GM18505 (cell line): ENCODE measurements at regions not wholly inside any gene's neighbourhood (a gene's known extent, or its start where the extent isn't known, plus 50 kb on each side); places are given as distances from the start of the nearest gene placed in this dataset.

ENCODE experiments used
- ATAC-seq: cut with Tn5 transposase; IDR thresholded peaks from one replicate; pipeline ENCODE4 v1.9.1; 2021; ENCODE audit not compliant: unreplicated experiment
- POLR2A ChIP-seq: IDR thresholded peaks from 4 replicates; pipeline ENCODE4 v1.6.1; 2011; ENCODE audit warnings: borderline replicate concordance; ENCODE audit not compliant: insufficient read depth, insufficient read length; ENCODE audit errors: extremely low read depth

DNA sequence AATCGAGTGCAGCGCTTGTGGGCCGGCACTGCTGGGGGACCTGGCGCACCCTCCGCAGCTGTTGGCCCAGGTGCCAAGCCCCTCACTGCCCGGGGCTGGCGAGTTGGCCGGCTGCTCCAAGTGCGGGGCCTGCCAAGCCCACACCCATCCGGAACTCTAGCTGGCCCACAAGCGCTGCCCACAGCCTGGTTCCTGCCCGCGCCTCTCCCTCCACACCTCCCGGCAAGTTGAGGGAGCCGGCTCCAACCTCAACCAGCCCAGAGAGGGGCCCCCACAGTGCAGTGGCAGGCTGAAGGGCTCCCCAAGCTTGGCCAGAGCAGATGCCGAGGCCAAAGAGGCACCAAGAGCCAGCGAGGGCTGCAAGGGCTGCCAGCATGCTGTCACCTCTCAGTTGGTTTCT is 73.4 kb downstream of the PLXNA1 start:
- no peak for ATAC-seq
- TF ChIP-seq POLR2A, result no peak

DNA sequence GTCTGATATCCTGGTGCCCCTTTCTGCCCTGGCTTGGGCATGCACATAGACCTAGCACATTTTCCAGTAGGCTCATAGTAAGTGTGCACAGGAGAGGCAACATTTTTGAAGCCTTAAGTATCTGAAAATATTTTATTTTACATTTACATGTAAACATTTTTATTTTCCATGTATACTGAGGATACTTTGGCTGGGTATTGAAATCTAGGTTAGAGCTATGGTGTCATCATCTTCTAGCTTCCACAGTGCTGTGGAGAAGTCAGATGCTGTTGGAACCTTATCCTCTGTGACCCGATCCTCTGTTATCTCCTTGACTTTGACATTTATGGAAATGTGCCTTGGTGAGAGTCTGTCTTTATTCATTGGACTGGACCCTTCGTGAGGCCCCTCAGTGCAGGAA is 74.1 kb downstream of the PLXNA1 start:
- no peak for ATAC-seq
- TF ChIP-seq POLR2A, result no peak

DNA sequence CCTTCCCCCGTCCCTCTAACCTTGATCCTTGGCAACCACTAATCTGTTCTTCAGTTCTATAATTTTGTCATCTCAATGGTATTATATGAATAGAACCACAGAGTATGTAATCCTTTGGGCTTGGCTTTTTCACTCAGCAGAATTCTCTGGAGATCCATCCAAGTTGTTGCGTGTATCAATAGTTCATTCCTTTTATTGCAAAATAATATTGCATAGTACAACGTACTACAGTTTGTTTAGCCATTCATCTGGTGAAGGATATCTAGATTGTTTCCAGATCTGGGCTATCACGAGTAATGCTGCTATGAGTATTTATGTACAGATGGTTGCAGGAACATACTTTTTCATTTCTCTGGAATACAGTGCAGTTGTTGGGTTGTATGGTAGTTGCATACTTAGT is 76.2 kb downstream of the PLXNA1 start:
- no peak for TF ChIP-seq POLR2A
- no peak for ATAC-seq

DNA sequence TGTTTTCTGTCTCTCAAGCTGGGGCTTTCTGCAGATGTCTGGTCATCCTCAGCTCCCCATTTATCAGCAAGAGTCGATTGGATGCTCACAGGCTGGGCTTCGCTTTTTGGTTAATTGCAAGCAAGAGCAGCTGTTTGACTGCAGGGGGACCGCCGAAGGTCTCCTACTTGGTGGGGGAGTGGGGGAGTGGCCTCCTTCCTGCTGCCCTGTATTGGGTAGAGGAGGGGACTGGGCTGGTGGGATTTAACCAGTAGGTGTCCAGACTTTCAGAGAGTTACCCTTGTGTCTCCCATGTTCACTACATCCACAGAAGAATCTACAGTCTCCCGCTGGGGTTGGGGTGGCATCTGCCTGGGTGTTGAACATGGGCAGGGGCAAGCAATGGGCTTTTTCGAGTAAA is 78.7 kb downstream of the PLXNA1 start:
- ATAC-seq, result no peak
- no peak for TF ChIP-seq POLR2A

DNA sequence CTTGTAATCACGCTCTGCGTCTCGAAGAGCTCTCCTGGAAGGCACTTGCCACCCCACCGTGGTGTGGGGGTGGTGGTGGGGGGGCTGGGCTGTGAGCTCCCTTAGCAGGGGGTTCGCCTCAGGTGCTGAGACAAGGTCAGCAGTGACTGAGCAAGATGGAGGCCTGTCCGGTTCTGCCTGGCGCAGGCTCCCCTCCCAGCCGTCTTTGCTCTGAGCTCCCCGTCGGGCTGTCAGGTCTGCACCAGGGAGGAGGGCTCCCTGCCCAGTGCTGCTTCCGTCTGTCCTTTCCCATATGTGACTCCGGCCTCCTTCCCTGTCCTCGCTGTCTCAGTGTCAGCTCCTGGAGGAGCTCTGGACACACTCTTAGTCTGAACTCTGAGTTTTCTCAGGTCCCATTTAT is 80.0 kb downstream of the PLXNA1 start:
- TF ChIP-seq POLR2A, result no peak
- no peak for ATAC-seq

DNA sequence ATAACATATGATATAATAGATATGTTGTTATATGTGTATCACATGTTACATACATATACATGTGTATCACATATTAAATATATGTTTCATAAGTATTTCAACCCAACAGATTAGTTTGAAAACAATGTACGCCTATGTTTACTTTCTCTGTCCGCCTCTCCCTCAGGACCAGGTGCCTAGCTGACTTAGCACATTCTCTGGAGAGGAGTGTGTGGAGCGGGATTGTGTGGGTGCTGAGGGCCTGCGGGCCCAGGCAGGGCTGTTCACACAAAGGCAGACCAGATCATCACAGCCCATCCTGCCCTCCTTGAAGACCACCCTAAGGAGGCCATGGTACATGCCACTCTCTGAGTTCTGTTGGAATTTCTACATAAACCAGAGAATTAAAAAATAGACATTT is 81.0 kb downstream of the PLXNA1 start:
- no peak for TF ChIP-seq POLR2A
- ATAC-seq, result no peak

DNA sequence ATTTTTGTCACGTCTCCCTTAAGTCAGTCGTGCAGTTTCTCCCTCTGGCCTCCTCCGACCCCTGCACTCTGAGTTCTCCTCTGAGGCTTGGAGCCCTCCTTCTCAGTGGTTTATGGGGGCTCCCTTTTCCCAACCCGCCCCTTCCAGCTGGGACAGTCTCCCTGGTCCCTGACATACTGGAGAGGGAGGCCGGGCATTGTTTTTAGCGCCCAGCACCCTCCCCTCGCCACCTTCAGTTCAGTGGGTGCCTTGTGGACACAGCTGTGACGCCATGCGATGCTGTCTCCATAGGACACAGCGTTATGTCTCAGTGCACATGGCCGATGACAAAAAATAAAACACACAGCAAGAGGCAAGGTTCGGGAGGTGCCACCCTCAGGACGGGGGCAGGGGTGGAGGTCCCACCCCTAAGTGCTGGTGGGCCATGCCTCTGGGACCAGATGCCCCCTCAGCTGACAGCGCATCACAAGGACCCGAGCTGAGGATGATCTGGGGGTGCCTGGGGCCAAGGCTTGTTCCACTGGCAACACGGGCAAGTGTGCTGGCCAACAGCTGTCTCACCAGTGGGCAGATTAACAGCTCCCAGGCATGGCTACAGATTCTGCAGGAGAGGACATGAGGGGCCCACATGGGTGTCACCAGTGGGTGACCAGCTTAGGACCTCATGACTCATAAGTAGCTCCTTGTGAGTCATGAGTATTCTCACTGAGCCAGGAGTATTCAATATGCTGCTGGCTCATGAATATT is 81.6 kb downstream of the PLXNA1 start:
- TF ChIP-seq POLR2A, result no peak
- ATAC-seq, result no peak

DNA sequence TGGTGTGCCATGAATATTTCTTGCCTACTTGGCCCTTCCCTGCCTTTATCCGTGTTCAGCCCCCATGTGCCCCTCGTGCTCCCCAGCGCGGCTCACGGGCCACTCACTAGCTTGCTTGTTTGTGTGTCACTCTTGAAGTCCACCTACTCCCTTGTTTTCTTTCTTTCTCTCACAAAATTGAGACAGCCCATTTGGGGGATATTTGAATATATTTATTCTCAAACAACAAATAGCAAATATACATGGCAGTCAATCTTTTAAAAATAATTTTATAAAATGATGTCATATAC is 82.2 kb downstream of the PLXNA1 start:
- ATAC-seq, result no peak
- no peak for TF ChIP-seq POLR2A

DNA sequence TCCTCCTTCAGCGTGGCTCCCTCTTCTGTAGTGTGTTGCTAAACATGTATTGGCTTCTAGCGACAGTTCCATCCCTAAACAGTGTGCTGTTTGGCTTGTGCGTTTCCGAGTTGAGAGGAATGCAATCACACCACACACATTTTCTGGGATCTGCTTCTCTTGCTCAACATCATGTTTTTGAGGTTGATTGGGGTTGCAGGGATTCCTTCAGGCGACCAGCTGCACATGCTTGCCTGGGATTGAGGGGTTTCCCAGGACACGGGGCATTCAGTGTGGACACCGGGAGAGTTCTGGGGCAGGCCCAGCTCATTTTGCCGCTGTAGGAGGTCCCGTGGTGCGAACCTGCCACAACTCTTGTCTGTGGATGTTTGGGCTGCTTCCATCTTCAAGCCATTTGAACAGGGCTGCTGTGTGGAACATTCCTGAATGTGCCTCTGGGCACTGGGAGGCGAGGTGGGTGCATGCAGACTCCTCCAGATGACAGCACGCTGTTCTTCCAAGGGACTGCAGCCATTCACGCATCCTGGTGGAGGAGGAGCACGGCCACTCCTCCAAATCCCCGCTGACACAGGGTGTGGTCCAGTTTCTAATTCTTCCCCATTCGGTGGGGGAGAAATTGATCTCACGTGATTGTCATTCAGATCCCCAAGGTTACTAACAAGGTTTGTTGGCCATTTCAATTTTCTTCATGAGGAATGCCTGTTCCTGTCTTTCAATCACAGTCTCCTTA is 82.8 kb downstream of the PLXNA1 start:
- TF ChIP-seq POLR2A, result no peak
- ATAC-seq, result no peak

DNA sequence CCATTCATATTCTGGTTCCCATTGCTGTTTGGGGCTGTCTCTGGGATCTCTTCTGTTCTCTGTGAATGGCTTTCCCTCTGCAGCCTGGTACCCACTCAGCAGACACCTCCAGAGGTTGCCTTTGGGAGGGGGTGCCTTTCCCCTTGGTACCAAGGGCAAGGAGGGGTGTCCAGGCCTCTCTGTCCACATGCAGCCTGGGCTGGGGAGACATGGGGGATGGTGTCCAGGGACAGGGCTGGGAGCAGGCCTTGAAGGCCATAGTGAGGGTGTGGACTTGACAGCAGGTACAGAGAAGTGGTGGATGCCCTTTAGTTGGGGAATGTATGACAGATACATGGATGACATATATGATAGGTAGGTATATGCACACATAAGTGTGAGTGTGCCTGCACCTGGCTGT is 83.7 kb downstream of the PLXNA1 start:
- no peak for ATAC-seq
- no peak for TF ChIP-seq POLR2A

DNA sequence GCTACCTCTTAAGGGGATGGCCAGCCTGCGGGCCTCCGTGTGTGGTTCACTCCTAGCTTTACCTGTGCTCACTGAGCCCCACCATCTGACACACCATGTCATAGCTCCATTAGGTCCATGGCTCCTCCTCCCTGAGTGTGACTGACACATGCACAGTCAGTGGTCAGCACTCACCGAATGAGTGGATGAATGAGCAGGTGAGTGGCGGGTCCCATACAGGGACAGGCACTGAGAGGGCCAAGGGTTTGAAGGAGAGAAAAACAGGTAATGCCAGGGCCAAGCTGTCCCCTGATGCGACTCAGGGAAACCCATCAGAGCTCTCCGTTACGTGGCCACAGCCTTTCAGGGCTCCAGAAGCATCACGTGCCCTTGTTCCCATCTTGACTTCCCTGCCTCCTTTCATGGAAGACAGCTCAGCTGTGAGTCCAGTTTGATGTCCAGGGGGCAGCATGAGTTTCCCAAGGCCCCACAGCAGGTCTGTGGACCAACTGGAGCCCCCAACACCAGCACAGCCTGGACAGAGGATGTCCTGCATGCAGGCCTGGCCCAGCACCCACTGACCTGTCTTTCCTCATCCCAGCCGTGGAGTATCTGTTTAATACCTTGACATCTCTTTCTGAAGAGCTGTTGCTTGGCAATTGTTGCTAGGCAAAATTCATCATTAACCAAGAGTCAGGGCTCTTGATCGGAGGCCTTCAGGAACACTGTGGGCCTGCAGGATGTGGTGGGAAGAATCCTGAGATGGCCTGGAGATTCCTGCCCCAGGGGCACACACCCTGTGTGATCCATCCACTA is 84.4 kb downstream of the PLXNA1 start:
- no peak for TF ChIP-seq POLR2A
- ATAC-seq, result no peak

DNA sequence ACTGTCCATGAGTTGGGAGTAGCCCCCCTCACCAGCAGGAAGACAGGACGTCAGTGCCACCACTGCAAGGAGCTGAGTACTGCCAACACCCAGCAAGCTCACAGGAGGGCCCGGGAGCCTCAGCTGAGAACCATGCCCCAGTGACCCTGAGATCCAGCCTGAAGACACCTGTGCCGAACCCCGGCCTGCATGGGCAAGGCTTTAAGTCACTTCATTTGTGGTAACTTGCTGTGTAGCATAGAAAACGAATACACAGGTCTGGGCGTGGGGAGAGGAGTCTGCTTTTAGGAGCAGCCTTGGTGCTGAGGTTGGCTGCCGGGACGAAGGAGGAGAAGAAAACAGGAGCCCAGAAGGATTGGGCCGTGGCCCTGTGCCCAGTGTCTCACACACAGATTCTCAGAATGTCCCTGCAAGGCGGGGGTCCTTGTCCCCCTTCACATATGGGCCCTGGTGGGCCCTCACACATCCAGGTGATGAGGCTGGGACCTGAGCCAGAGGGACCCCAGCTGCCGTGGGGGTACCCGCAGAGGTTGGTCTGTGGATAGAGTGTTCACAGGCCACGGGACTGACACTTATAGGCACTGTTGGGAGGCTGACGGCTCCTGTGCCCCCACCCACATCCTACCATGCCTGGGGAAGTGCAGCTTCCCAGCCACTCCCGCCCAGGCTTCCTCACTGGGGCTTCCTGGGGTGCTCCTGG is 85.3 kb downstream of the PLXNA1 start:
- TF ChIP-seq POLR2A, result no peak
- no peak for ATAC-seq

DNA sequence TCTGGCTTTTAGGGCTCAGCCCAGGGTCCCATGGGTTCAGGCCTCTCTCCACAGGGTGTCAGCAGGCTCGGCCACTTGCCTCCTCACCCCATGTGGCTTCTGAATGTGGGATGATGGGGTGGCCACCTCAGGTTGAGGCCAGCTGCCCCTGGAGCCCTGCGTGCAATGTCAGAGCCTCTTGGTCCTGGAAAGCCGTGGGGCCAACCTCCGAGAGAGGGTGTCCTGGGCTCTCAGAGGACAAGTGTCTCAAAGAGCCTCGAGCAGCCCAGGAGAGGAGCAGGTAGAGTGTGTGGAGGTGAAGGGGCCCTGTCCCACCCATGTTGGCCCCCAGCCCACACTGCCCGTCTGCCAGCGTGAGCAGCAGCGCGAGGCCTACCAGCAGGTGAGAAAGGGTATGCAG is 86.0 kb downstream of the PLXNA1 start:
- no peak for TF ChIP-seq POLR2A

More for the DNA sequence above, 86.0 kb downstream of the PLXNA1 start:
- ATAC-seq, result no peak
